OCI-LY3 (cell line): ENCODE measurements at regions not wholly inside any gene's neighbourhood (a gene's known extent, or its start where the extent isn't known, plus 50 kb on each side); places are given as distances from the start of the nearest gene placed in this dataset.

Source experiments
- H2AFZ ChIP-seq: fragments of 200-600, 300-600 bp; shearing (Covaris generic); 2 replicates; pipeline ENCODE4 v1.6.0; 2014; ENCODE audit warnings: antibody characterized with exemption, low read depth, low read length
- H3K27ac ChIP-seq: fragments of 200-600, 300-600 bp; sonication (generic); 2 replicates; pipeline ENCODE4 v1.5.1; 2014; ENCODE audit warnings: mild to moderate bottlenecking, low read length, moderate library complexity, mixed read lengths
- H3K27me3 ChIP-seq: fragments of 200-600, 300-600 bp; sonication (generic); 2 replicates; pipeline ENCODE4 v1.6.1; 2014; ENCODE audit warnings: low read depth, low read length, mixed read lengths
- H3K36me3 ChIP-seq: fragments of 200-600, 300-600 bp; sonication (generic); replicated peaks from 2 replicates; pipeline ENCODE3; 2014; ENCODE audit warnings: low read depth, low read length, mixed read lengths
- H3K4me1 ChIP-seq: fragments of 300-600, 200-600 bp; sonication (generic); 2 replicates; pipeline ENCODE4 v1.6.1; 2014; ENCODE audit warnings: low read length, mixed read lengths
- H3K4me2 ChIP-seq: fragments of 200-600, 300-600 bp; sonication (generic); 2 replicates; pipeline ENCODE4 v1.6.1; 2014; ENCODE audit warnings: low read length, mixed read lengths
- H3K4me3 ChIP-seq: fragments of 300-600, 200-600 bp; sonication (generic); 2 replicates; pipeline ENCODE4 v1.5.1; 2014; ENCODE audit warnings: antibody characterized with exemption, mild to moderate bottlenecking, low read length, moderate library complexity
- H3K79me2 ChIP-seq: fragments of 300-600, 200-600 bp; shearing (Covaris generic); 2 replicates; pipeline ENCODE4 v1.6.1; 2014; ENCODE audit warnings: mild to moderate bottlenecking, low read length, mixed read lengths
- H3K9ac ChIP-seq: fragments of 300-600, 200-600 bp; shearing (Covaris generic); 2 replicates; pipeline ENCODE4 v1.6.0; 2014; ENCODE audit warnings: mild to moderate bottlenecking, low read length, moderate library complexity
- H3K9me3 ChIP-seq: fragments of 200-600, 300-600 bp; shearing (Covaris generic); 2 replicates; pipeline ENCODE4 v1.6.1; 2014; ENCODE audit warnings: low read length, mixed read lengths; ENCODE audit not compliant: insufficient read depth
- H4K20me1 ChIP-seq: fragments of 200-600, 300-600 bp; sonication (generic); 2 replicates; pipeline ENCODE4 v1.6.1; 2016; ENCODE audit warnings: low read length, mixed read lengths; ENCODE audit not compliant: insufficient read depth
- CTCF ChIP-seq: fragments of 200-600, 300-600 bp; sonication (generic); IDR thresholded peaks from 2 replicates; pipeline ENCODE4 v1.5.1; 2014; ENCODE audit warnings: antibody characterized with exemption, low read length, low read depth
- EZH2phosphoT487 ChIP-seq: fragments of 200-600 bp; shearing (Covaris generic); IDR thresholded peaks from 2 replicates; pipeline ENCODE4 v1.6.1; 2018; ENCODE audit warnings: antibody characterized with exemption, mixed run types, low read depth

GRCh38 chr13:109380457-109380856, 405.9 kb downstream of the IRS2 start:
- no peaks in the 10 kb centered on the region for H4K20me1 ChIP-seq
- no peak overlapping the region for H3K4me2 ChIP-seq
- TF ChIP-seq EZH2phosphoT487, result no peak
- TF ChIP-seq CTCF, result no peak
- H3K9me3 ChIP-seq, result no peaks in the 10 kb centered on the region
- H2AFZ ChIP-seq, result no peak overlapping the region
- H3K9ac ChIP-seq, result no peak overlapping the region
- no peak overlapping the region for H3K4me3 ChIP-seq
- no peaks in the 10 kb centered on the region for H3K4me1 ChIP-seq
- H3K27me3 ChIP-seq, result peaks cover 4% of the 10 kb centered on the region; the same call in 1 of the 2 replicates
- H3K27ac ChIP-seq, result no peak overlapping the region
- no peaks in the 10 kb centered on the region for H3K36me3 ChIP-seq
- H3K79me2 ChIP-seq, result no peaks in the 10 kb centered on the region

- no peaks in the 10 kb centered on the region for H4K20me1 ChIP-seq
- H3K27me3 ChIP-seq, result peaks cover 6% of the 10 kb centered on the region; the same call in 1 of the 2 replicates
- H3K9ac ChIP-seq, result no peak overlapping the region
- H3K79me2 ChIP-seq, result no peaks in the 10 kb centered on the region
- H3K4me2 ChIP-seq, result no peak overlapping the region
- H3K4me3 ChIP-seq, result no peak overlapping the region
- no peaks in the 10 kb centered on the region for H3K9me3 ChIP-seq
- no peaks in the 10 kb centered on the region for H3K36me3 ChIP-seq
- H2AFZ ChIP-seq, result no peak overlapping the region
- no peak overlapping the region for H3K27ac ChIP-seq
- no peaks in the 10 kb centered on the region for H3K4me1 ChIP-seq
- TF ChIP-seq CTCF, result no peak
- TF ChIP-seq EZH2phosphoT487, result no peak
Observed at GRCh38 chr13:109379930-109380329, 406.5 kb downstream of the IRS2 start.

GRCh38 chr13:109376936-109377335, 409.4 kb downstream of the IRS2 start:
- H3K9me3 ChIP-seq, result no peaks in the 10 kb centered on the region
- no peak overlapping the region for H2AFZ ChIP-seq
- no peak for TF ChIP-seq CTCF
- no peak for TF ChIP-seq EZH2phosphoT487
- H3K4me2 ChIP-seq, result no peak overlapping the region
- no peaks in the 10 kb centered on the region for H3K36me3 ChIP-seq
- H3K4me1 ChIP-seq, result no peaks in the 10 kb centered on the region
- no peak overlapping the region for H3K4me3 ChIP-seq
- no peaks in the 10 kb centered on the region for H4K20me1 ChIP-seq
- H3K27me3 ChIP-seq, result peaks cover 15% of the 10 kb centered on the region; the same call in 1 of the 2 replicates
- H3K9ac ChIP-seq, result no peak overlapping the region
- H3K79me2 ChIP-seq, result no peaks in the 10 kb centered on the region
- H3K27ac ChIP-seq, result no peak overlapping the region

- Histone ChIP-seq H3K27ac (no peak overlapping the region), H3K79me2 (no peaks in the 10 kb centered on the region), H3K4me3 (no peak overlapping the region), H3K4me2 (no peak overlapping the region), H3K9me3 (no peaks in the 10 kb centered on the region), H3K27me3 (peaks cover 12% of the 10 kb centered on the region; the same call in 1 of the 2 replicates), H3K9ac (no peak overlapping the region), H2AFZ (no peak overlapping the region), H3K36me3 (no peaks in the 10 kb centered on the region), H3K4me1 (no peaks in the 10 kb centered on the region), H4K20me1 (no peaks in the 10 kb centered on the region)
- TF ChIP-seq CTCF (no peak), EZH2phosphoT487 (no peak)
Observed at GRCh38 chr13:109374609-109375200, 411.7 kb downstream of the IRS2 start.
